ENCODE measurements at regions not wholly inside any gene's neighbourhood (a gene's known extent, or its start where the extent isn't known, plus 50 kb on each side); places are given as distances from the start of the nearest gene placed in this dataset.

DNA sequence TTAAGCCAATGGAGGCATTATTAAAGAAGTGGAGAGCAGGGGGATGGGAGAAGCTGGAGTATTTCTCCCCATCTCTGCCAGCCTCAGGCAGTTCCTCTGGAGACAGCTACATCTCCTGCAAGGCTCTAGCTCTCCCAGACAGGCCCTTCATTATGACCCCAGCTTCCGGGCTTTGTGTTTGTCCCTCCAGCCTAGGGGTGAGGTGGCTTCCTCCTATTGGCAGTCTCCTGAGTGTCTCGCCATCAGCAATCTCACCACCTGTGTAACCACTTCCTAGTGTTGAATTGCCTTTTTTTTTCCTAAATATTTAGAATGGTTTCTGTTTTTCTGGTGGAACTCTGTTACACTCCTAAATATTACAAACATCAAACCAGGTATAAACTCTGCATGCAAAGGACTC is 122.3 kb downstream of the FAM174B start:
- WGBS (ENCODE audit: low lambda C conversion rate): 9% methylated on average over 2 of the region's 2 CpGs
- Histone ChIP-seq H3F3A (replicated peaks; ENCODE audit: insufficient read depth) (no peaks in the 10 kb centered on the region), H3K9ac (no peak overlapping the region), H3K9me3 (no peaks in the 10 kb centered on the region), H3K36me3 (replicated peaks in 1 of 2; ENCODE audit: control insufficient read depth in 1 of 2, insufficient read depth in 2 of 2, low read length in 1 of 2) (no peaks in the 10 kb centered on the region), H3K27ac (ENCODE audit: low read depth in 2 of 2, low read length in 1 of 2) (no peak overlapping the region), H3K27me3 (ENCODE audit: insufficient read depth) (no peaks in the 10 kb centered on the region), H3K9me2 (no peaks in the 10 kb centered on the region), H3K4me1 (ENCODE audit: control insufficient read depth in 1 of 2, insufficient read depth in 2 of 2, low read depth in 1 of 2, low read length in 1 of 2) (peaks cover 0 to 3% of the 10 kb centered on the region in 2 experiments; a peak in 2 of 4 replicates), H3K4me2 (no peak overlapping the region), H4K20me1 (ENCODE audit: insufficient read depth) (no peaks in the 10 kb centered on the region), H2AFZ (ENCODE audit: low read depth) (no peak overlapping the region), H3K4me3 (ENCODE audit: low read depth in 2 of 2, low read length in 1 of 2) (no peak overlapping the region), H3K79me2 (ENCODE audit: insufficient read depth) (no peaks in the 10 kb centered on the region)
- no peak for DNase-seq
- ChIA-PET CTCF (interaction anchor here (4.9 kb wide), 1 partner anchor 12 kb away, joined by 21 read pairs; no protein-coding TSS in a partner anchor), POLR2A (no interaction called here)
- TF ChIP-seq, protein P1, sequence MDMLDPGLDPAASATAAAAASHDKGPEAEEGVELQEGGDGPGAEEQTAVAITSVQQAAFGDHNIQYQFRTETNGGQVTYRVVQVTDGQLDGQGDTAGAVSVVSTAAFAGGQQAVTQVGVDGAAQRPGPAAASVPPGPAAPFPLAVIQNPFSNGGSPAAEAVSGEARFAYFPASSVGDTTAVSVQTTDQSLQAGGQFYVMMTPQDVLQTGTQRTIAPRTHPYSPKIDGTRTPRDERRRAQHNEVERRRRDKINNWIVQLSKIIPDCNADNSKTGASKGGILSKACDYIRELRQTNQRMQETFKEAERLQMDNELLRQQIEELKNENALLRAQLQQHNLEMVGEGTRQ (IDR thresholded peaks at IDR 0.05; ENCODE audit: borderline replicate concordance, low read depth, low read length): no peak
- TF ChIP-seq, protein P2, sequence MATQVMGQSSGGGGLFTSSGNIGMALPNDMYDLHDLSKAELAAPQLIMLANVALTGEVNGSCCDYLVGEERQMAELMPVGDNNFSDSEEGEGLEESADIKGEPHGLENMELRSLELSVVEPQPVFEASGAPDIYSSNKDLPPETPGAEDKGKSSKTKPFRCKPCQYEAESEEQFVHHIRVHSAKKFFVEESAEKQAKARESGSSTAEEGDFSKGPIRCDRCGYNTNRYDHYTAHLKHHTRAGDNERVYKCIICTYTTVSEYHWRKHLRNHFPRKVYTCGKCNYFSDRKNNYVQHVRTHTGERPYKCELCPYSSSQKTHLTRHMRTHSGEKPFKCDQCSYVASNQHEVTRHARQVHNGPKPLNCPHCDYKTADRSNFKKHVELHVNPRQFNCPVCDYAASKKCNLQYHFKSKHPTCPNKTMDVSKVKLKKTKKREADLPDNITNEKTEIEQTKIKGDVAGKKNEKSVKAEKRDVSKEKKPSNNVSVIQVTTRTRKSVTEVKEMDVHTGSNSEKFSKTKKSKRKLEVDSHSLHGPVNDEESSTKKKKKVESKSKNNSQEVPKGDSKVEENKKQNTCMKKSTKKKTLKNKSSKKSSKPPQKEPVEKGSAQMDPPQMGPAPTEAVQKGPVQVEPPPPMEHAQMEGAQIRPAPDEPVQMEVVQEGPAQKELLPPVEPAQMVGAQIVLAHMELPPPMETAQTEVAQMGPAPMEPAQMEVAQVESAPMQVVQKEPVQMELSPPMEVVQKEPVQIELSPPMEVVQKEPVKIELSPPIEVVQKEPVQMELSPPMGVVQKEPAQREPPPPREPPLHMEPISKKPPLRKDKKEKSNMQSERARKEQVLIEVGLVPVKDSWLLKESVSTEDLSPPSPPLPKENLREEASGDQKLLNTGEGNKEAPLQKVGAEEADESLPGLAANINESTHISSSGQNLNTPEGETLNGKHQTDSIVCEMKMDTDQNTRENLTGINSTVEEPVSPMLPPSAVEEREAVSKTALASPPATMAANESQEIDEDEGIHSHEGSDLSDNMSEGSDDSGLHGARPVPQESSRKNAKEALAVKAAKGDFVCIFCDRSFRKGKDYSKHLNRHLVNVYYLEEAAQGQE (IDR thresholded peaks at IDR 0.05; ENCODE audit: low read depth, low read length): no peak
- no peak for TF ChIP-seq TEAD4 (IDR thresholded peaks at IDR 0.05; ENCODE audit: borderline replicate concordance, insufficient read depth)
- TF ChIP-seq TAF1 (IDR thresholded peaks at IDR 0.05; ENCODE audit: borderline replicate concordance, low read depth, low read length): no peak
- no peak for TF ChIP-seq RAD21 (IDR thresholded peaks at IDR 0.05; ENCODE audit: low read length)
- TF ChIP-seq, protein P3, sequence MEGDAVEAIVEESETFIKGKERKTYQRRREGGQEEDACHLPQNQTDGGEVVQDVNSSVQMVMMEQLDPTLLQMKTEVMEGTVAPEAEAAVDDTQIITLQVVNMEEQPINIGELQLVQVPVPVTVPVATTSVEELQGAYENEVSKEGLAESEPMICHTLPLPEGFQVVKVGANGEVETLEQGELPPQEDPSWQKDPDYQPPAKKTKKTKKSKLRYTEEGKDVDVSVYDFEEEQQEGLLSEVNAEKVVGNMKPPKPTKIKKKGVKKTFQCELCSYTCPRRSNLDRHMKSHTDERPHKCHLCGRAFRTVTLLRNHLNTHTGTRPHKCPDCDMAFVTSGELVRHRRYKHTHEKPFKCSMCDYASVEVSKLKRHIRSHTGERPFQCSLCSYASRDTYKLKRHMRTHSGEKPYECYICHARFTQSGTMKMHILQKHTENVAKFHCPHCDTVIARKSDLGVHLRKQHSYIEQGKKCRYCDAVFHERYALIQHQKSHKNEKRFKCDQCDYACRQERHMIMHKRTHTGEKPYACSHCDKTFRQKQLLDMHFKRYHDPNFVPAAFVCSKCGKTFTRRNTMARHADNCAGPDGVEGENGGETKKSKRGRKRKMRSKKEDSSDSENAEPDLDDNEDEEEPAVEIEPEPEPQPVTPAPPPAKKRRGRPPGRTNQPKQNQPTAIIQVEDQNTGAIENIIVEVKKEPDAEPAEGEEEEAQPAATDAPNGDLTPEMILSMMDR (IDR thresholded peaks at IDR 0.05): no peak
- TF ChIP-seq GABPA (IDR thresholded peaks at IDR 0.05; ENCODE audit: low read depth): no peak
- TF ChIP-seq, protein P4, sequence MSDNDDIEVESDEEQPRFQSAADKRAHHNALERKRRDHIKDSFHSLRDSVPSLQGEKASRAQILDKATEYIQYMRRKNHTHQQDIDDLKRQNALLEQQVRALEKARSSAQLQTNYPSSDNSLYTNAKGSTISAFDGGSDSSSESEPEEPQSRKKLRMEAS (IDR thresholded peaks at IDR 0.05; ENCODE audit: low read depth): no peak
- TF ChIP-seq, protein P5, sequence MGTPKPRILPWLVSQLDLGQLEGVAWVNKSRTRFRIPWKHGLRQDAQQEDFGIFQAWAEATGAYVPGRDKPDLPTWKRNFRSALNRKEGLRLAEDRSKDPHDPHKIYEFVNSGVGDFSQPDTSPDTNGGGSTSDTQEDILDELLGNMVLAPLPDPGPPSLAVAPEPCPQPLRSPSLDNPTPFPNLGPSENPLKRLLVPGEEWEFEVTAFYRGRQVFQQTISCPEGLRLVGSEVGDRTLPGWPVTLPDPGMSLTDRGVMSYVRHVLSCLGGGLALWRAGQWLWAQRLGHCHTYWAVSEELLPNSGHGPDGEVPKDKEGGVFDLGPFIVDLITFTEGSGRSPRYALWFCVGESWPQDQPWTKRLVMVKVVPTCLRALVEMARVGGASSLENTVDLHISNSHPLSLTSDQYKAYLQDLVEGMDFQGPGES (IDR thresholded peaks at IDR 0.05; ENCODE audit: low read depth, low read length): no peak
- TF ChIP-seq RXRA (IDR thresholded peaks at IDR 0.05; ENCODE audit: borderline replicate concordance, low read depth): no peak

Measured in SK-N-SH (cell line).